DMS153 treated with DMSO at 0.1 percent for 48 hours (cell line): ENCODE measurements at regions not wholly inside any gene's neighbourhood (a gene's known extent, or its start where the extent isn't known, plus 50 kb on each side); places are given as distances from the start of the nearest gene placed in this dataset.

Experiments used
- DNase-seq: peaks from one replicate; lab custom pipeline; 2025; ENCODE audit not compliant: unreplicated experiment; lab: John Stamatoyannopoulos, UW

DNA sequence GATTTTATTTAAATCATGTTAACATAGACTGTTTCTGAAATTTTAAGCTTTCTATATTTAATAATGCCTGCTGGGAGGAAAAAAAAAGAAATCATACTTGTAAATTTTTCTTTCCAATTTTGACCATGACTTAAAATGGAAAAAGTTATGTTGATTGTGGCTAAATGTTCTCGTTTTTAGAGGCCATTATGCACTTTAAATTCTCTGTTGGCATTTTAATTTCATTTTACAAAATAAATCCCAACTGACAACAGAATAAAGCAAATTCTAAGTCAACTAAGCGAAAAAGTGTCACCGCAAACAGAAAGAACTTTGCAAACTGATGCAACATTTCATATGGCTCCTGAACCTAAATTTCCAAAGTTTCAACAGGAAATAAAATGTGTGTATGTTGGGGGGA lies 74.8 kb upstream of the G2E3 start:
- DNase-seq, result no peak

DNA sequence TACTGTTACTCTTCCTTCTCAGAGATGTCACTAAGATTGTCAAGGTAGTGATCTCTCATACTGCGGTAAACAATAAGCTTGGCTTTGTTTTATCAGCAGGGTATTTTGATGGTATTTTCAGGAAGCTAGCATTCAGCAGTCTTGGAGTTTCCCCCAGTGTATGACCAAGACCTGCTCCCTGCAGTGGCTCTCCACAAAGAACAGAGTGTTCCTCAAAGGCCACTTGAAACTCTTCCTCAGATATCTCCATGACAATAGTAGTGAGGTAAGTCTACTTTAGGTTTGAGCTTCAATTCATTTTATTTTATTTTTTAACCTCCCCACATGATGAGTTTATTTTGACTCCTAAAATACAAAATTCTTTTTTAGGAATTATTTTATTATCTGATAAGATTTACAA lies 74.0 kb upstream of the G2E3 start:
- DNase-seq, result no peak

- DNase-seq, result no peak
Measured at GRCh38 chr14:30496852-30497251, 62.1 kb upstream of the G2E3 start.

- DNase-seq, result no peak
Measured at GRCh38 chr14:30499358-30499757, 59.6 kb upstream of the G2E3 start.

DNA sequence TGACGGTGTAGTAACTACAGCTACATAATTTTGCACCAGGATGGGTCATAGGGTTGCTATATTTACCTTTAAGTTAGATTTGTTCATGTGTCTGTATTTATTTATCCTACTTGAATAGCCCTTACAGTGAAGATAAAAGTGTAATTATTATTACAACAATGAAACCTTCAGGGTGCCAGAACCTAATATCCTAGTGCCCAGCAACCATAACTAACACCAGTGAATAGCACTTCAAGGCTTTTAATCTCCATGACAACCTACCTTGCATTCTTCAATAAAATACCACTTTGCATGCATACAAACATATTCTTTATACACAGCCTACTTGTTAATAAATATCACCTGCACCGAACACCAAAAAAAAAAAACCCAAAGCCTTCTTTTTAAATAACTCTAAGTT lies 58.7 kb upstream of the G2E3 start:
- DNase-seq, result peak; percentile 61

- DNase-seq, result no peak
Measured at GRCh38 chr14:30507209-30507608, 51.7 kb upstream of the G2E3 start.
